ENCODE measurements at regions not wholly inside any gene's neighbourhood (a gene's known extent, or its start where the extent isn't known, plus 50 kb on each side); places are given as distances from the start of the nearest gene placed in this dataset.
"Not testable (repeated sequence)": the region's sequence is repeated elsewhere in the genome, so short reads cannot be mapped to it uniquely, and the experiment has no call there.

GRCh38 chr1:79732950-79733349, 726.4 kb upstream of the ADGRL4 start:
- H3K36me3 ChIP-seq (ENCODE audit: control insufficient read depth in 3 of 3, insufficient read depth in 3 of 3, low read length in 3 of 3), result no peaks in the 10 kb centered on the region
- no peak overlapping the region for H3K4me3 ChIP-seq (ENCODE audit: low read length in 3 of 3)
- H3K4me1 ChIP-seq (ENCODE audit: control insufficient read depth in 3 of 3, insufficient read depth in 3 of 3, low read length in 3 of 3), result no peaks in the 10 kb centered on the region
- H3K27me3 ChIP-seq (ENCODE audit: control insufficient read depth in 3 of 3, insufficient read depth in 3 of 3, low read length in 3 of 3), result no peaks in the 10 kb centered on the region
- no peaks in the 10 kb centered on the region for H3K9me3 ChIP-seq (ENCODE audit: control insufficient read depth in 3 of 3, low read length in 3 of 3)
- H3K27ac ChIP-seq (ENCODE audit: low read depth, low read length), result no peak overlapping the region
- H3K9ac ChIP-seq (ENCODE audit: low read depth in 1 of 3, low read length in 3 of 3), result no peak overlapping the region

- no peaks in the 10 kb centered on the region for H3K27me3 ChIP-seq (ENCODE audit: control insufficient read depth in 3 of 3, insufficient read depth in 3 of 3, low read length in 3 of 3)
- no peak overlapping the region for H3K9ac ChIP-seq (ENCODE audit: low read depth in 1 of 3, low read length in 3 of 3)
- no peaks in the 10 kb centered on the region for H3K36me3 ChIP-seq (ENCODE audit: control insufficient read depth in 3 of 3, insufficient read depth in 3 of 3, low read length in 3 of 3)
- H3K9me3 ChIP-seq (ENCODE audit: control insufficient read depth in 3 of 3, low read length in 3 of 3), result no peaks in the 10 kb centered on the region
- H3K4me1 ChIP-seq (ENCODE audit: control insufficient read depth in 3 of 3, insufficient read depth in 3 of 3, low read length in 3 of 3), result no peaks in the 10 kb centered on the region
- no peak overlapping the region for H3K4me3 ChIP-seq (ENCODE audit: low read length in 3 of 3)
- no peak overlapping the region for H3K27ac ChIP-seq (ENCODE audit: low read depth, low read length)
These were observed 720.4 kb upstream of the ADGRL4 start for GRCh38 chr1:79726911-79727310.

GRCh38 chr1:79726321-79726720, 719.8 kb upstream of the ADGRL4 start:
- Histone ChIP-seq H3K9ac (ENCODE audit: low read depth in 1 of 3, low read length in 3 of 3) (no peak overlapping the region), H3K9me3 (ENCODE audit: control insufficient read depth in 3 of 3, low read length in 3 of 3) (no peaks in the 10 kb centered on the region), H3K4me1 (ENCODE audit: control insufficient read depth in 3 of 3, insufficient read depth in 3 of 3, low read length in 3 of 3) (no peaks in the 10 kb centered on the region), H3K4me3 (ENCODE audit: low read length in 3 of 3) (no peak overlapping the region), H3K36me3 (ENCODE audit: control insufficient read depth in 3 of 3, insufficient read depth in 3 of 3, low read length in 3 of 3) (no peaks in the 10 kb centered on the region), H3K27me3 (ENCODE audit: control insufficient read depth in 3 of 3, insufficient read depth in 3 of 3, low read length in 3 of 3) (no peaks in the 10 kb centered on the region), H3K27ac (ENCODE audit: low read depth, low read length) (no peak overlapping the region)

- H3K36me3 ChIP-seq (ENCODE audit: control insufficient read depth in 3 of 3, insufficient read depth in 3 of 3, low read length in 3 of 3), result no peaks in the 10 kb centered on the region
- no peaks in the 10 kb centered on the region for H3K4me1 ChIP-seq (ENCODE audit: control insufficient read depth in 3 of 3, insufficient read depth in 3 of 3, low read length in 3 of 3)
- H3K4me3 ChIP-seq (ENCODE audit: low read length in 3 of 3), result no peak overlapping the region
- no peak overlapping the region for H3K9ac ChIP-seq (ENCODE audit: low read depth in 1 of 3, low read length in 3 of 3)
- no peak overlapping the region for H3K27ac ChIP-seq (ENCODE audit: low read depth, low read length)
- no peaks in the 10 kb centered on the region for H3K27me3 ChIP-seq (ENCODE audit: control insufficient read depth in 3 of 3, insufficient read depth in 3 of 3, low read length in 3 of 3)
- no peaks in the 10 kb centered on the region for H3K9me3 ChIP-seq (ENCODE audit: control insufficient read depth in 3 of 3, low read length in 3 of 3)
These were observed 709.9 kb upstream of the ADGRL4 start for GRCh38 chr1:79716447-79716846.

GRCh38 chr1:79714664-79715063, 708.1 kb upstream of the ADGRL4 start:
- Histone ChIP-seq H3K9ac (ENCODE audit: low read depth in 1 of 3, low read length in 3 of 3) (no peak overlapping the region), H3K36me3 (ENCODE audit: control insufficient read depth in 3 of 3, insufficient read depth in 3 of 3, low read length in 3 of 3) (no peaks in the 10 kb centered on the region), H3K9me3 (ENCODE audit: control insufficient read depth in 3 of 3, low read length in 3 of 3) (no peaks in the 10 kb centered on the region), H3K4me1 (ENCODE audit: control insufficient read depth in 3 of 3, insufficient read depth in 3 of 3, low read length in 3 of 3) (no peaks in the 10 kb centered on the region), H3K4me3 (ENCODE audit: low read length in 3 of 3) (no peak overlapping the region), H3K27me3 (ENCODE audit: control insufficient read depth in 3 of 3, insufficient read depth in 3 of 3, low read length in 3 of 3) (no peaks in the 10 kb centered on the region), H3K27ac (ENCODE audit: low read depth, low read length) (no peak overlapping the region)

- no peak overlapping the region for H3K9ac ChIP-seq (ENCODE audit: low read depth in 1 of 3, low read length in 3 of 3)
- H3K27me3 ChIP-seq (ENCODE audit: control insufficient read depth in 3 of 3, insufficient read depth in 3 of 3, low read length in 3 of 3), result no peaks in the 10 kb centered on the region
- H3K36me3 ChIP-seq (ENCODE audit: control insufficient read depth in 3 of 3, insufficient read depth in 3 of 3, low read length in 3 of 3), result no peaks in the 10 kb centered on the region
- H3K4me1 ChIP-seq (ENCODE audit: control insufficient read depth in 3 of 3, insufficient read depth in 3 of 3, low read length in 3 of 3), result no peaks in the 10 kb centered on the region
- H3K27ac ChIP-seq (ENCODE audit: low read depth, low read length), result no peak overlapping the region
- H3K9me3 ChIP-seq (ENCODE audit: control insufficient read depth in 3 of 3, low read length in 3 of 3), result no peaks in the 10 kb centered on the region
- no peak overlapping the region for H3K4me3 ChIP-seq (ENCODE audit: low read length in 3 of 3)
These were observed 704.5 kb upstream of the ADGRL4 start for GRCh38 chr1:79711001-79711431.

GRCh38 chr1:79708646-79709265, 702.2 kb upstream of the ADGRL4 start:
- H3K9me3 ChIP-seq (ENCODE audit: control insufficient read depth in 3 of 3, low read length in 3 of 3), result no peaks in the 10 kb centered on the region
- no peaks in the 10 kb centered on the region for H3K27me3 ChIP-seq (ENCODE audit: control insufficient read depth in 3 of 3, insufficient read depth in 3 of 3, low read length in 3 of 3)
- H3K4me1 ChIP-seq (ENCODE audit: control insufficient read depth in 3 of 3, insufficient read depth in 3 of 3, low read length in 3 of 3), result no peaks in the 10 kb centered on the region
- H3K27ac ChIP-seq (ENCODE audit: low read depth, low read length), result no peak overlapping the region
- H3K9ac ChIP-seq (ENCODE audit: low read depth in 1 of 3, low read length in 3 of 3), result no peak overlapping the region
- no peaks in the 10 kb centered on the region for H3K36me3 ChIP-seq (ENCODE audit: control insufficient read depth in 3 of 3, insufficient read depth in 3 of 3, low read length in 3 of 3)
- no peak overlapping the region for H3K4me3 ChIP-seq (ENCODE audit: low read length in 3 of 3)

GRCh38 chr1:79705218-79705617, 698.7 kb upstream of the ADGRL4 start:
- Histone ChIP-seq H3K27me3 (ENCODE audit: control insufficient read depth in 3 of 3, insufficient read depth in 3 of 3, low read length in 3 of 3) (no peaks in the 10 kb centered on the region), H3K27ac (ENCODE audit: low read depth, low read length) (no peak overlapping the region), H3K4me3 (ENCODE audit: low read length in 3 of 3) (no peak overlapping the region), H3K9me3 (ENCODE audit: control insufficient read depth in 3 of 3, low read length in 3 of 3) (no peaks in the 10 kb centered on the region), H3K9ac (ENCODE audit: low read depth in 1 of 3, low read length in 3 of 3) (no peak overlapping the region), H3K4me1 (ENCODE audit: control insufficient read depth in 3 of 3, insufficient read depth in 3 of 3, low read length in 3 of 3) (no peaks in the 10 kb centered on the region), H3K36me3 (ENCODE audit: control insufficient read depth in 3 of 3, insufficient read depth in 3 of 3, low read length in 3 of 3) (no peaks in the 10 kb centered on the region)

GRCh38 chr1:79704067-79704466, 697.5 kb upstream of the ADGRL4 start:
- H3K9ac ChIP-seq (ENCODE audit: low read depth in 1 of 3, low read length in 3 of 3), result no peak overlapping the region

GRCh38 chr1:79702336-79702999, 695.9 kb upstream of the ADGRL4 start:
- H3K36me3 ChIP-seq (ENCODE audit: control insufficient read depth in 3 of 3, insufficient read depth in 3 of 3, low read length in 3 of 3); H3K9me3 ChIP-seq (ENCODE audit: control insufficient read depth in 3 of 3, low read length in 3 of 3); H3K4me1 ChIP-seq (ENCODE audit: control insufficient read depth in 3 of 3, insufficient read depth in 3 of 3, low read length in 3 of 3); H3K27me3 ChIP-seq (ENCODE audit: control insufficient read depth in 3 of 3, insufficient read depth in 3 of 3, low read length in 3 of 3); H3K9ac ChIP-seq (ENCODE audit: low read depth in 1 of 3, low read length in 3 of 3); H3K27ac ChIP-seq (ENCODE audit: low read depth, low read length); H3K4me3 ChIP-seq (ENCODE audit: low read length in 3 of 3): not testable (repeated sequence)

More at GRCh38 chr1:79704067-79704466, 697.5 kb upstream of the ADGRL4 start:
- H3K27ac ChIP-seq (ENCODE audit: low read depth, low read length), result no peak overlapping the region
- H3K4me1 ChIP-seq (ENCODE audit: control insufficient read depth in 3 of 3, insufficient read depth in 3 of 3, low read length in 3 of 3), result no peaks in the 10 kb centered on the region
- H3K4me3 ChIP-seq (ENCODE audit: low read length in 3 of 3), result no peak overlapping the region
- no peaks in the 10 kb centered on the region for H3K27me3 ChIP-seq (ENCODE audit: control insufficient read depth in 3 of 3, insufficient read depth in 3 of 3, low read length in 3 of 3)
- H3K36me3 ChIP-seq (ENCODE audit: control insufficient read depth in 3 of 3, insufficient read depth in 3 of 3, low read length in 3 of 3), result no peaks in the 10 kb centered on the region
- no peaks in the 10 kb centered on the region for H3K9me3 ChIP-seq (ENCODE audit: control insufficient read depth in 3 of 3, low read length in 3 of 3)
